Endothelial cell of umbilical vein (primary cell): ENCODE measurements at regions not wholly inside any gene's neighbourhood (a gene's known extent, or its start where the extent isn't known, plus 50 kb on each side); places are given as distances from the start of the nearest gene placed in this dataset.

Experiments used
- BruUV-seq: library from RNA; stranded (reverse); fragments of 400-500 nt; replicated peaks from 2 replicates; lab custom pipeline; 2021; lab: Mats Ljungman, UMichigan
- CTCF ChIA-PET: fragments of 300-600, 350-600 bp; sonication (Branson Sonifier 250); formaldehyde crosslinking; loops from one replicate; lab custom pipeline; 2021; ENCODE audit warnings: antibody characterized with exemption, inconsistent platforms; lab: Charles Lee
- POLR2A ChIA-PET: fragments of 300-600, 350-600 bp; sonication (Branson Sonifier 250); formaldehyde crosslinking; loops from one replicate; lab custom pipeline; 2021; ENCODE audit warnings: antibody characterized with exemption, inconsistent platforms; lab: Charles Lee
- DNase-seq: peaks from one replicate; pipeline ENCODE4 v3.0.0-alpha.2; 2011; ENCODE audit warnings: low read depth, low spot score
- FAIRE-seq: peaks from 2 replicates; lab custom pipeline; 2011; peaks lifted over from hg19 to GRCh38; lab: Jason Lieb, UNC
- H2AFZ ChIP-seq: 2 replicates; pipeline ENCODE4 v1.6.0; 2012; ENCODE audit warnings: low read depth, low read length, control low read depth, inconsistent platforms
- H3K27ac ChIP-seq: 2 replicates; pipeline ENCODE4 v1.5.1; 2011; ENCODE audit warnings: low read depth, mild to moderate bottlenecking, control low read depth, low read length, moderate library complexity; ENCODE audit not compliant: insufficient read depth
- H3K27me3 ChIP-seq, 2 experiments: 2 replicates each; pipeline versions ENCODE4 v1.6.0 to v1.6.1; 2011; ENCODE audit warnings: low read length in 2 of 2, mixed read lengths in 1 of 2; ENCODE audit not compliant: control insufficient read depth in 2 of 2, insufficient read depth in 2 of 2
- H3K36me3 ChIP-seq, 2 experiments: 2 replicates in 1 of 2; 3 replicates in 1 of 2; pipeline ENCODE4 v1.5.1; 2011; ENCODE audit warnings: low read length in 2 of 2, mild to moderate bottlenecking in 1 of 2, moderate library complexity in 1 of 2; ENCODE audit not compliant: control insufficient read depth in 2 of 2, insufficient read depth in 2 of 2; ENCODE audit errors: extremely low read depth in 1 of 2
- H3K4me1 ChIP-seq: 3 replicates; pipeline ENCODE4 v1.5.1; 2011; ENCODE audit warnings: mild to moderate bottlenecking, low read length; ENCODE audit not compliant: control insufficient read depth, insufficient read depth; ENCODE audit errors: extremely low read depth
- H3K4me2 ChIP-seq: 2 replicates; pipeline ENCODE4 v1.6.1; 2011; ENCODE audit warnings: low read length, control low read depth, mixed read lengths; ENCODE audit not compliant: insufficient read depth
- H3K4me3 ChIP-seq, 3 experiments: fragments of 200-600 bp in 1 of 3; sonication (generic), shearing (Covaris generic) in 1 of 3; replicated peaks in 1 of 3; 2 replicates each; pipeline ENCODE4 v1.5.1; 2011 to 2016; ENCODE audit warnings: control low read depth in 3 of 3, low read length in 3 of 3, mild to moderate bottlenecking in 2 of 3, inconsistent platforms in 1 of 3, low read depth in 1 of 3, moderate library complexity in 1 of 3; ENCODE audit not compliant: insufficient read depth in 1 of 3
- H3K79me2 ChIP-seq: 2 replicates; pipeline ENCODE4 v1.6.0; 2012; ENCODE audit warnings: low read length, inconsistent platforms; ENCODE audit not compliant: control insufficient read depth, insufficient read depth
- H3K9ac ChIP-seq: replicated peaks from 2 replicates; pipeline ENCODE3; 2011; ENCODE audit warnings: low read length, control low read depth; ENCODE audit not compliant: insufficient read depth; ENCODE audit errors: extremely low read depth
- H3K9me1 ChIP-seq: replicated peaks from 3 replicates; pipeline ENCODE4 v1.6.0; 2011; ENCODE audit warnings: mild to moderate bottlenecking, low read length; ENCODE audit not compliant: control insufficient read depth, insufficient read depth; ENCODE audit errors: extremely low read depth
- H3K9me3 ChIP-seq: replicated peaks from 2 replicates; pipeline ENCODE4 v1.5.1; 2012; ENCODE audit warnings: low read length, inconsistent platforms; ENCODE audit not compliant: control insufficient read depth, insufficient read depth
- H4K20me1 ChIP-seq: replicated peaks from 2 replicates; pipeline ENCODE3; 2011; ENCODE audit warnings: mild to moderate bottlenecking, low read length; ENCODE audit not compliant: control insufficient read depth, insufficient read depth; ENCODE audit errors: extremely low read depth
- CTCF ChIP-seq, 2 donors: IDR thresholded peaks; 1 replicate in 1 of 2; 2 replicates in 1 of 2; pipeline ENCODE4 v1.5.1; 2011; ENCODE audit warnings: low read length in 2 of 2, mild to moderate bottlenecking in 2 of 2, moderate library complexity in 2 of 2, control low read depth in 1 of 2, inconsistent platforms in 1 of 2, low read depth in 1 of 2; ENCODE audit not compliant: insufficient read depth in 1 of 2; ENCODE audit errors: extremely low read depth in 1 of 2
- EZH2 ChIP-seq: IDR thresholded peaks from 2 replicates; pipeline ENCODE4 v1.6.1; 2012; ENCODE audit warnings: borderline replicate concordance, low read depth, mild to moderate bottlenecking, moderate library complexity, low read length, inconsistent platforms; ENCODE audit not compliant: severe bottlenecking
- FOS ChIP-seq: IDR thresholded peaks from 2 replicates; pipeline ENCODE4 v1.6.1; 2011; ENCODE audit warnings: mild to moderate bottlenecking, low read length, moderate library complexity, borderline replicate concordance; ENCODE audit not compliant: insufficient read depth
- JUN ChIP-seq: IDR thresholded peaks from 2 replicates; pipeline ENCODE4 v1.6.1; 2011; ENCODE audit warnings: borderline replicate concordance, low read depth; ENCODE audit not compliant: insufficient read length, insufficient read depth
- MAX ChIP-seq: IDR thresholded peaks from 2 replicates; pipeline ENCODE4 v1.6.1; 2011; ENCODE audit not compliant: insufficient read depth, insufficient read length
- MYC ChIP-seq: IDR thresholded peaks from one replicate; pipeline ENCODE4 v1.6.1; 2011; ENCODE audit warnings: mild to moderate bottlenecking, low read depth, low read length
- POLR2AphosphoS5 ChIP-seq: IDR thresholded peaks from 2 replicates; pipeline ENCODE4 v1.6.1; 2012; ENCODE audit warnings: low read depth, mild to moderate bottlenecking, control low read depth, low read length, moderate library complexity; ENCODE audit not compliant: insufficient read depth
- dilution Hi-C: fragments of 300-500 bp; cut with MboI; formaldehyde crosslinking; loops from one replicate; pipeline ENCODE4 v1.15.0; 2019; ENCODE audit warnings: low sequenced_read_pairs; ENCODE audit not compliant: extremely low pct_ligation_motif_present
- intact Hi-C: fragments of 100-400 bp; cut with micrococcal nuclease; formaldehyde crosslinking; loops from one replicate; pipeline ENCODE4 v1.10.0; 2022

- POLR2A ChIA-PET = no interaction called here
- H4K20me1 ChIP-seq = no peaks in the 10 kb centered on the region
- peak; percentile 20 for DNase-seq
- no peaks in the 10 kb centered on the region for H3K79me2 ChIP-seq
- peak overlapping the region; percentile 16 for H3K4me2 ChIP-seq
- H3K27ac ChIP-seq = no peak overlapping the region
- no TSS peak for BruUV-seq
- H3K9me1 ChIP-seq = no peaks in the 10 kb centered on the region
- no peak for TF ChIP-seq JUN
- CTCF ChIA-PET = interaction anchor here (1.4 to 3.1 kb wide), 7 partner anchors 10 to 1068 kb away, joined by 3 to 10 read pairs (median 5); no protein-coding TSS in a partner anchor
- H3K4me1 ChIP-seq = no peaks in the 10 kb centered on the region
- no peaks in the 10 kb centered on the region for H3K9me3 ChIP-seq
- peak overlapping the region; percentile 48 for H2AFZ ChIP-seq
- FAIRE-seq = no peak
- dilution Hi-C loops (no loop called here), intact Hi-C loops (no loop called here)
- no peak overlapping the region for H3K4me3 ChIP-seq
- H3K27me3 ChIP-seq = no peaks in the 10 kb centered on the region
- H3K9ac ChIP-seq = no peak overlapping the region
- H3K36me3 ChIP-seq = no peaks in the 10 kb centered on the region
Measured at GRCh38 chr15:36356978-36357601, 222.3 kb upstream of the CDIN1 start.

- Histone ChIP-seq H3K4me2 (no peak overlapping the region), H3K9ac (no peak overlapping the region), H3K79me2 (no peaks in the 10 kb centered on the region), H3K27me3 (no peaks in the 10 kb centered on the region), H2AFZ (peak overlapping the region; percentile 7), H3K4me1 (no peaks in the 10 kb centered on the region), H3K27ac (no peak overlapping the region), H3K9me1 (no peaks in the 10 kb centered on the region), H3K36me3 (no peaks in the 10 kb centered on the region), H4K20me1 (no peaks in the 10 kb centered on the region), H3K4me3 (no peak overlapping the region), H3K9me3 (no peaks in the 10 kb centered on the region)
- BruUV-seq = no TSS peak
- ChIA-PET CTCF (interaction anchor here (0.7 to 3.1 kb wide), 9 partner anchors 9 to 1069 kb away, joined by 3 to 10 read pairs (median 5); no protein-coding TSS in a partner anchor), POLR2A (no interaction called here)
- dilution Hi-C loops = no loop called here
- FAIRE-seq (no peak), DNase-seq (peak; percentile 20)
- no peak for TF ChIP-seq CTCF (IDR thresholded peaks at IDR 0.05; ENCODE audit: extremely low read depth in 1 of 2, insufficient read depth in 1 of 2, low read depth in 1 of 2, low read length in 2 of 2)
- TF ChIP-seq MYC = no peak
- TF ChIP-seq EZH2 = no peak
- no peak for TF ChIP-seq MAX
- no peak for TF ChIP-seq POLR2AphosphoS5
- no peak for TF ChIP-seq FOS
- intact Hi-C loops = no loop called here
Measured at GRCh38 chr15:36358094-36358493, 221.3 kb upstream of the CDIN1 start.
